OCI-LY1 (cell line): ENCODE measurements at regions not wholly inside any gene's neighbourhood (a gene's known extent, or its start where the extent isn't known, plus 50 kb on each side); places are given as distances from the start of the nearest gene placed in this dataset.

Experiments used
- H2AFZ ChIP-seq: fragments of 200-600 bp; sonication (generic), shearing (Covaris generic); 2 replicates; pipeline ENCODE4 v1.6.0; 2014; ENCODE audit warnings: antibody characterized with exemption, mild to moderate bottlenecking, low read length
- H3F3A ChIP-seq: fragments of 200-600 bp; sonication (generic), shearing (Covaris generic); 2 replicates; pipeline ENCODE4 v1.6.0; 2014; ENCODE audit warnings: mild to moderate bottlenecking, antibody characterized with exemption, low read length, moderate library complexity; ENCODE audit not compliant: insufficient read depth
- H3K27ac ChIP-seq: fragments of 200-600 bp; sonication (generic); 2 replicates; pipeline ENCODE4 v1.5.1; 2014; ENCODE audit warnings: low read length, mixed run types, mild to moderate bottlenecking, low read depth; ENCODE audit not compliant: poor library complexity, severe bottlenecking
- H3K27me3 ChIP-seq: fragments of 200-600 bp; sonication (generic); 2 replicates; pipeline ENCODE4 v1.6.0; 2014; ENCODE audit warnings: antibody characterized with exemption, mild to moderate bottlenecking, low read length, moderate library complexity; ENCODE audit not compliant: insufficient read depth
- H3K36me3 ChIP-seq: fragments of 200-600 bp; sonication (generic); 2 replicates; pipeline ENCODE4 v1.6.1; 2014; ENCODE audit warnings: mild to moderate bottlenecking, antibody characterized with exemption, low read length, moderate library complexity, mixed read lengths; ENCODE audit not compliant: insufficient read depth
- H3K4me1 ChIP-seq: fragments of 200-600 bp; sonication (generic); 2 replicates; pipeline ENCODE4 v1.5.1; 2014; ENCODE audit warnings: mild to moderate bottlenecking, low read length, moderate library complexity; ENCODE audit not compliant: insufficient read depth, severe bottlenecking
- H3K4me2 ChIP-seq: fragments of 200-600 bp; sonication (generic), shearing (Covaris generic); 2 replicates; pipeline ENCODE4 v1.6.1; 2014; ENCODE audit warnings: low read length
- H3K4me3 ChIP-seq: fragments of 200-600 bp; sonication (generic); 2 replicates; pipeline ENCODE4 v1.5.1; 2014; ENCODE audit warnings: low read length, low read depth, mild to moderate bottlenecking, mixed read lengths; ENCODE audit not compliant: poor library complexity, severe bottlenecking
- H3K79me2 ChIP-seq: fragments of 200-600 bp; shearing (Covaris generic); 2 replicates; pipeline ENCODE4 v1.6.1; 2016; ENCODE audit warnings: mixed run types, low read length, mixed read lengths; ENCODE audit not compliant: insufficient read depth
- H3K9ac ChIP-seq: fragments of 200-600 bp; sonication (generic), shearing (Covaris generic); 2 replicates; pipeline ENCODE4 v1.6.1; 2014; ENCODE audit warnings: mild to moderate bottlenecking, low read length, mixed read lengths
- H3K9me2 ChIP-seq: fragments of 200-600 bp; sonication (generic), shearing (Covaris generic); 2 replicates; pipeline ENCODE4 v1.6.1; 2014; ENCODE audit warnings: low read depth, mild to moderate bottlenecking, low read length, mixed read lengths
- H3K9me3 ChIP-seq: fragments of 200-600 bp; shearing (Covaris generic); 2 replicates; pipeline ENCODE4 v1.6.1; 2014; ENCODE audit warnings: low read length, mixed read lengths
- H4K20me1 ChIP-seq: fragments of 200-600 bp; sonication (generic), shearing (Covaris generic); 2 replicates; pipeline ENCODE4 v1.6.0; 2016; ENCODE audit warnings: mild to moderate bottlenecking, low read length; ENCODE audit not compliant: insufficient read depth
- EZH2 ChIP-seq: fragments of 200-600 bp; sonication (generic), shearing (Covaris generic); IDR thresholded peaks from 2 replicates; pipeline ENCODE4 v1.8.0; 2017; ENCODE audit warnings: borderline replicate concordance, mixed run types, mild to moderate bottlenecking, antibody characterized with exemption, low read length, moderate library complexity, mixed read lengths
- TF ChIP-seq, protein P1 (sequence below): fragments of 200-600 bp; sonication (generic), shearing (Covaris generic); IDR thresholded peaks from 2 replicates; pipeline ENCODE4 v1.5.1; 2017; ENCODE audit warnings: mild to moderate bottlenecking, antibody characterized with exemption, low read length, moderate library complexity, mixed read lengths

DNA sequence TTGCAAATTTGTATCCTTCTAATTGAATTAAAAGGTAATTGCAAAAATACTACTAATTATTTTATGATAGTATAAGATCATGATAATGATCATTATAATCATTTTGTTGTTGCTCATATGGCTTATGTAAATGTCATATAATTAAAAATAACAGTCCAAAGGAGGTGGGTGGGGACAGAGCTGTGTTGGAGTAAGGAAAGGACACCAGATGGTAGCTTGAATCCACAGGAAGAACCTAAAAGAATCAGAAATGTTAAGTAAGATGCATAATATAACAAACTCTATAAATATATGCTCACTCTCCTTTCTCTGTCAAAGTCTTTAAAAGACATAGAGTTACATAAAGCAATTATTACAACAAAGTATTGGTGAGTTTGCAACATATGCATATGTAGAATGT, 650.7 kb upstream of the HS6ST1 start:
- Histone ChIP-seq H3F3A (no peaks in the 10 kb centered on the region), H3K4me1 (no peaks in the 10 kb centered on the region), H3K36me3 (no peaks in the 10 kb centered on the region), H3K9me2 (no peaks in the 10 kb centered on the region), H3K27me3 (no peaks in the 10 kb centered on the region), H3K79me2 (no peaks in the 10 kb centered on the region), H4K20me1 (no peaks in the 10 kb centered on the region), H2AFZ (no peak overlapping the region), H3K4me3 (no peak overlapping the region), H3K27ac (no peak overlapping the region), H3K9me3 (no peaks in the 10 kb centered on the region), H3K9ac (no peak overlapping the region), H3K4me2 (no peak overlapping the region)
- no peak for TF ChIP-seq EZH2
- TF ChIP-seq, protein P1, sequence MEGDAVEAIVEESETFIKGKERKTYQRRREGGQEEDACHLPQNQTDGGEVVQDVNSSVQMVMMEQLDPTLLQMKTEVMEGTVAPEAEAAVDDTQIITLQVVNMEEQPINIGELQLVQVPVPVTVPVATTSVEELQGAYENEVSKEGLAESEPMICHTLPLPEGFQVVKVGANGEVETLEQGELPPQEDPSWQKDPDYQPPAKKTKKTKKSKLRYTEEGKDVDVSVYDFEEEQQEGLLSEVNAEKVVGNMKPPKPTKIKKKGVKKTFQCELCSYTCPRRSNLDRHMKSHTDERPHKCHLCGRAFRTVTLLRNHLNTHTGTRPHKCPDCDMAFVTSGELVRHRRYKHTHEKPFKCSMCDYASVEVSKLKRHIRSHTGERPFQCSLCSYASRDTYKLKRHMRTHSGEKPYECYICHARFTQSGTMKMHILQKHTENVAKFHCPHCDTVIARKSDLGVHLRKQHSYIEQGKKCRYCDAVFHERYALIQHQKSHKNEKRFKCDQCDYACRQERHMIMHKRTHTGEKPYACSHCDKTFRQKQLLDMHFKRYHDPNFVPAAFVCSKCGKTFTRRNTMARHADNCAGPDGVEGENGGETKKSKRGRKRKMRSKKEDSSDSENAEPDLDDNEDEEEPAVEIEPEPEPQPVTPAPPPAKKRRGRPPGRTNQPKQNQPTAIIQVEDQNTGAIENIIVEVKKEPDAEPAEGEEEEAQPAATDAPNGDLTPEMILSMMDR: no peak

DNA sequence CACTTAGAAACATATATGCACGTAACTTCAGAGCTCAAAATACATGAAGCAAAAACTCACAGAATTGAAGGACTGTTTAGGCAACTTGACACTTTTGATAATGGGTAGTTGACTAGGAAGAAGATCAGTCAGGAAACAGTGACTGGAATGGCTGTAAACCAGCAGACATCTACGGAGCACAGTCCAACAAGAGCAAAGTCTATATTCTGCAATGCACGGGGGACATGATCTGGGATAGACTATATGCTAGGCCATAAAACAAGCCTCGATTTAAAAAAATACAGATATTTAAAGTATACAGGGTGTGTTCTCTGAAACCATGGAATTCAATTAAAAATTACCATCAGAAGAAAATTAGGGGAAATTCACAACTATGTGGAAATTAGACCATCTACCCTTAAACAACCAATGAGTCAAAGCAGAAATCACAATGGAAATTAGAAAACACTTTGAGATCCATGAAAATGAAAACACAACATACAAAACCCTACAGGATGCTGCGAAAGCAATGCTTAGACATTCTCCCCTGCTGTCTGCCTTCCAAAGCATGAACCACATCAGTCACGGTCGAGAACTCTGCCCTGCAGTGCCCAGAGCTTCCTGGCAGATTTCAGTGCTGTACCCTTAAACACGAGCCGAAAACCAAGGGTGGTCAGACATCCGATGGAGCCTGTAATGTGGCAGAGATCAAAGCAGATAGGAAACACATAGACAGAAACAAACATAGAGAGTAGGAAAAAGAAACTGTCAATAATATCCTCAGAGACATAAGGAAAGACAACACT, 651.9 kb upstream of the HS6ST1 start:
- no peaks in the 10 kb centered on the region for H3K9me2 ChIP-seq
- H3K9me3 ChIP-seq: no peaks in the 10 kb centered on the region
- no peak overlapping the region for H3K4me3 ChIP-seq
- H4K20me1 ChIP-seq: no peaks in the 10 kb centered on the region
- H3K79me2 ChIP-seq: no peaks in the 10 kb centered on the region
- H3F3A ChIP-seq: no peaks in the 10 kb centered on the region
- H2AFZ ChIP-seq: no peak overlapping the region
- H3K9ac ChIP-seq: no peak overlapping the region
- H3K27ac ChIP-seq: no peak overlapping the region
- H3K27me3 ChIP-seq: no peaks in the 10 kb centered on the region
- no peaks in the 10 kb centered on the region for H3K36me3 ChIP-seq
- H3K4me1 ChIP-seq: no peaks in the 10 kb centered on the region
- no peak overlapping the region for H3K4me2 ChIP-seq
- TF ChIP-seq, protein P1: no peak
- TF ChIP-seq EZH2: no peak

DNA sequence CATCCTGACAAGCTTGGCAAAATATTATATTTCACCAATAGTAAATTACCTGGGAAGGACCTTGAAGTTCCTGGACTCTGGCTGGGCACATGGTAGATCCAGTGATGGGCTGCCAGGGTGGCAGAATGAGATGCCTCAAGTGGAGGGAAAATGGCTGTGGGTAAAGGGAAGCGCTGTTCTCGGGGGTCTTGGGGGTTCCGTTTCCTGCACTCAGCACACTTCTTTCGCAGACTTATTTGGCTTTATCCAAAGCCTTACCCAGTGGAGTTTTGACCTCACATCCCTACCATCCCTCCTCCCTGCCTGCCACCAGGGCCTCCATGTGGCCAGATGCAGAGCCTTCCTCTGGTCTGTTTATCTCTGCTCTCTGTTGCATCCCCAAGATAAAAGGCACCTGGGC, 654.9 kb upstream of the HS6ST1 start:
- Histone ChIP-seq H3K4me3 (no peak overlapping the region), H3K4me2 (no peak overlapping the region), H3K27me3 (no peaks in the 10 kb centered on the region), H3K4me1 (no peaks in the 10 kb centered on the region), H3K9ac (no peak overlapping the region), H3K36me3 (no peaks in the 10 kb centered on the region), H3K9me2 (no peaks in the 10 kb centered on the region), H3K79me2 (no peaks in the 10 kb centered on the region), H3K27ac (no peak overlapping the region), H3F3A (no peaks in the 10 kb centered on the region), H3K9me3 (no peaks in the 10 kb centered on the region), H2AFZ (no peak overlapping the region), H4K20me1 (no peaks in the 10 kb centered on the region)
- TF ChIP-seq, protein P1: no peak
- TF ChIP-seq EZH2: no peak
